CD14-positive monocyte (primary cell): ENCODE measurements at regions not wholly inside any gene's neighbourhood (a gene's known extent, or its start where the extent isn't known, plus 50 kb on each side); places are given as distances from the start of the nearest gene placed in this dataset.

Source experiments
- DNase-seq, 3 donors: peaks; one replicate each; pipeline ENCODE4 v3.0.0-alpha.2; 2011 to 2022
- H2AFZ ChIP-seq: 2 replicates; pipeline ENCODE4 v1.6.0; 2012; ENCODE audit warnings: mild to moderate bottlenecking, low read depth, low read length, inconsistent platforms; ENCODE audit not compliant: insufficient read depth, poor library complexity, severe bottlenecking
- H3K27ac ChIP-seq, 2 donors: 1 replicate in 1 of 2; 2 replicates in 1 of 2; pipeline ENCODE4 v1.5.1; 2012 to 2013; ENCODE audit warnings: low read length in 2 of 2, control low read depth in 1 of 2, inconsistent platforms in 1 of 2, low read depth in 1 of 2, mild to moderate bottlenecking in 1 of 2
- H3K27me3 ChIP-seq, 2 donors: one replicate each; pipeline versions ENCODE4 v1.6.0 to v1.6.1; 2011 to 2013; ENCODE audit warnings: low read length in 2 of 2; ENCODE audit not compliant: control insufficient read depth in 2 of 2, insufficient read depth in 2 of 2
- H3K36me3 ChIP-seq, 2 donors: replicated peaks in 1 of 2; 1 replicate in 1 of 2; 2 replicates in 1 of 2; pipeline versions ENCODE4 v1.5.1 to v1.6.1; 2012 to 2013; ENCODE audit warnings: low read length in 2 of 2, control low read depth in 1 of 2, inconsistent platforms in 1 of 2, mild to moderate bottlenecking in 1 of 2; ENCODE audit not compliant: insufficient read depth in 2 of 2, control insufficient read depth in 1 of 2
- H3K4me1 ChIP-seq, 2 donors: 1 replicate in 1 of 2; 2 replicates in 1 of 2; pipeline versions ENCODE4 v1.5.1 to v1.6.1; 2012 to 2013; ENCODE audit warnings: low read length in 2 of 2, control low read depth in 1 of 2, inconsistent platforms in 1 of 2, mild to moderate bottlenecking in 1 of 2, moderate library complexity in 1 of 2; ENCODE audit not compliant: insufficient read depth in 2 of 2, control insufficient read depth in 1 of 2
- H3K4me2 ChIP-seq: replicated peaks from 2 replicates; pipeline ENCODE3; 2012; ENCODE audit warnings: low read length, moderate library complexity, mild to moderate bottlenecking; ENCODE audit not compliant: poor library complexity, severe bottlenecking; ENCODE audit errors: extremely low read depth
- H3K4me3 ChIP-seq, 3 experiments: fragments of 200-600 bp in 1 of 3; sonication (generic) in 1 of 3; replicated peaks in 1 of 3; 1 replicate in 2 of 3; 2 replicates in 1 of 3; pipeline ENCODE4 v1.5.1; 2011 to 2013; ENCODE audit warnings: low read length in 3 of 3, mild to moderate bottlenecking in 3 of 3, control low read depth in 2 of 3, low read depth in 2 of 3, inconsistent platforms in 1 of 3, moderate library complexity in 1 of 3
- H3K79me2 ChIP-seq: 2 replicates; pipeline ENCODE4 v1.6.0; 2012; ENCODE audit warnings: mild to moderate bottlenecking, control low read depth, inconsistent platforms, low read length, moderate library complexity; ENCODE audit not compliant: insufficient read depth
- H3K9ac ChIP-seq: 2 replicates; pipeline ENCODE4 v1.6.0; 2017; ENCODE audit warnings: low read length, mild to moderate bottlenecking; ENCODE audit not compliant: insufficient read depth, poor library complexity, severe bottlenecking
- H3K9me3 ChIP-seq, 2 donors: replicated peaks in 1 of 2; 1 replicate in 1 of 2; 2 replicates in 1 of 2; pipeline versions ENCODE4 v1.5.1 to v1.6.1; 2012 to 2013; ENCODE audit warnings: low read length in 2 of 2, control low read depth in 1 of 2; ENCODE audit not compliant: control insufficient read depth in 1 of 2, insufficient read depth in 1 of 2
- H4K20me1 ChIP-seq: 2 replicates; pipeline ENCODE4 v1.6.0; 2012; ENCODE audit warnings: mild to moderate bottlenecking, low read length, control low read depth, moderate library complexity; ENCODE audit not compliant: insufficient read depth
- H3K27ac Mint-ChIP-seq, 7 donors: one replicate each; pipeline ENCODE4 v1.8.0; 2020; ENCODE audit warnings: mild to moderate bottlenecking in 7 of 7, mixed read lengths in 7 of 7, moderate library complexity in 6 of 7, inconsistent platforms in 2 of 7
- H3K27me3 Mint-ChIP-seq, 3 donors: one replicate each; pipeline ENCODE4 v1.8.0; 2021 to 2022; ENCODE audit warnings: low read depth in 3 of 3, mild to moderate bottlenecking in 3 of 3, mixed read lengths in 3 of 3, moderate library complexity in 3 of 3, inconsistent platforms in 1 of 3
- H3K36me3 Mint-ChIP-seq, 2 donors: one replicate each; pipeline ENCODE4 v1.8.0; 2020; ENCODE audit warnings: mixed read lengths in 2 of 2, inconsistent platforms in 1 of 2, mild to moderate bottlenecking in 1 of 2
- H3K4me1 Mint-ChIP-seq: one replicate; pipeline ENCODE4 v1.8.0; 2020; ENCODE audit warnings: mild to moderate bottlenecking, mixed read lengths
- H3K4me3 Mint-ChIP-seq, 2 donors: one replicate each; pipeline ENCODE4 v1.8.0; 2020; ENCODE audit warnings: mild to moderate bottlenecking in 2 of 2, mixed read lengths in 2 of 2, moderate library complexity in 1 of 2
- H3K9me3 Mint-ChIP-seq, 7 donors: one replicate each; pipeline ENCODE4 v1.8.0; 2020 to 2022; ENCODE audit warnings: mixed read lengths in 7 of 7, mild to moderate bottlenecking in 6 of 7, moderate library complexity in 6 of 7, inconsistent platforms in 2 of 7
- WGBS: methylation state at CpG from one replicate; pipeline ENCODE4 v1.1.5; 2013; ENCODE audit warnings: missing lambda C conversion rate; ENCODE audit not compliant: insufficient coverage; 5-methylcytosine and 5-hydroxymethylcytosine counted together
- intact Hi-C, 2 donors: fragments of 100-400 bp; cut with micrococcal nuclease; formaldehyde crosslinking; loops; one replicate each; pipeline versions ENCODE4 v1.15.0 to v1.15.1; 2023
- TF ChIP-seq, protein P1 (sequence below): fragments of 200-600 bp; IDR thresholded peaks from one replicate; pipeline ENCODE4 v1.8.0; 2022; ENCODE audit warnings: antibody characterized with exemption, mild to moderate bottlenecking

- peaks cover 0 to 4% (median 1%) of the 10 kb centered on the region in 3 donors for H3K27me3 Mint-ChIP-seq
- TF ChIP-seq, protein P1, sequence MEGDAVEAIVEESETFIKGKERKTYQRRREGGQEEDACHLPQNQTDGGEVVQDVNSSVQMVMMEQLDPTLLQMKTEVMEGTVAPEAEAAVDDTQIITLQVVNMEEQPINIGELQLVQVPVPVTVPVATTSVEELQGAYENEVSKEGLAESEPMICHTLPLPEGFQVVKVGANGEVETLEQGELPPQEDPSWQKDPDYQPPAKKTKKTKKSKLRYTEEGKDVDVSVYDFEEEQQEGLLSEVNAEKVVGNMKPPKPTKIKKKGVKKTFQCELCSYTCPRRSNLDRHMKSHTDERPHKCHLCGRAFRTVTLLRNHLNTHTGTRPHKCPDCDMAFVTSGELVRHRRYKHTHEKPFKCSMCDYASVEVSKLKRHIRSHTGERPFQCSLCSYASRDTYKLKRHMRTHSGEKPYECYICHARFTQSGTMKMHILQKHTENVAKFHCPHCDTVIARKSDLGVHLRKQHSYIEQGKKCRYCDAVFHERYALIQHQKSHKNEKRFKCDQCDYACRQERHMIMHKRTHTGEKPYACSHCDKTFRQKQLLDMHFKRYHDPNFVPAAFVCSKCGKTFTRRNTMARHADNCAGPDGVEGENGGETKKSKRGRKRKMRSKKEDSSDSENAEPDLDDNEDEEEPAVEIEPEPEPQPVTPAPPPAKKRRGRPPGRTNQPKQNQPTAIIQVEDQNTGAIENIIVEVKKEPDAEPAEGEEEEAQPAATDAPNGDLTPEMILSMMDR: no peak
- H3K36me3 ChIP-seq: no peaks in the 10 kb centered on the region
- no peaks in the 10 kb centered on the region for H3K36me3 Mint-ChIP-seq
- H3K79me2 ChIP-seq: no peaks in the 10 kb centered on the region
- no peak overlapping the region for H3K27ac Mint-ChIP-seq
- H3K9me3 ChIP-seq: no peaks in the 10 kb centered on the region
- H2AFZ ChIP-seq: no peak overlapping the region
- H3K4me3 ChIP-seq: no peak overlapping the region
- no peak overlapping the region for H3K4me3 Mint-ChIP-seq
- intact Hi-C loops: no loop called here
- no peaks in the 10 kb centered on the region for H3K27me3 ChIP-seq
- no peak for DNase-seq
- no peak overlapping the region for H3K4me2 ChIP-seq
- no peaks in the 10 kb centered on the region for H3K4me1 ChIP-seq
- no peaks in the 10 kb centered on the region for H3K4me1 Mint-ChIP-seq
- H4K20me1 ChIP-seq: no peaks in the 10 kb centered on the region
- no peak overlapping the region for H3K9ac ChIP-seq
- no peak overlapping the region for H3K27ac ChIP-seq
- peaks cover 0 to 7% (median 0%) of the 10 kb centered on the region in 7 donors for H3K9me3 Mint-ChIP-seq
These were observed 304.4 kb upstream of the C2CD4B start for GRCh38 chr15:62469478-62469873.

DNA sequence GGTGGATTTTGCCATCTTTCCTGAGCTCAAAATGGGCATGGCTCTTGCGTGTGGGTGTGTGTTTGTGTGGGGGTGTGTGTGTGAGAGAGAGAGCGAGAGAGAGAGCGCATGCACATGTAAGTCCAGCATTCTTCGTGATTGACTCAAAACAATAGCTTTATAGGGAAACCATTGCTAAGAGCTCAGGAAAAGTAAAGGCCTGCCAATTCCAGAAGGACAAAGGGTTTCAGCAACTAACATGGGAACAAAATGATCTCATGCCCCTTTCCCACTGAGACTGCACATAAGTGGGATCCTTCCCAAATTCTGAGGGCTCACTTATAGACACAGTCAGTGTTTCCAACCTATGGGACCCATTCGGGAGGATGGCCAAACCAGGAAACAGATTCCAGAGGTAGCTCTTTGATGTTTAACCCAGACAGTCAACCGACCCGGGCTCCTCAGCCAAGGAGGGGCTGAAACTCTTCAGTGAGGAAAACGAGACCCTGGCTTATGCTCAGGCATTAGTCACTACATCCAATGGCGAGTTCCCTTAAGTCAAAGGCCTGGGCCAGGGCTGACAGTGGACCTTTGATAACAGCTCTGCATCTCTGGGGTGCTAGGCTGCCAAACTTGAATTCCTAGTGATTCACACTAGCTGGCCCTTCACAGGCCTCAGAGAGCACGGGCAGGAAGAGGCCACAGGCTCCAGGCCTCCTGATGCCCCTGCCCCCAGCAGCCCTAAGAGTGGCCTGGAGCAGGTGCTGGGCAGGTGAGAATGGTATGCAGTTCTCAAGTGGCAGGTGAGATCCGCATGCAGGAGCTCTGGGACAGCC, 305.0 kb upstream of the C2CD4B start:
- no peaks in the 10 kb centered on the region for H3K4me1 ChIP-seq
- H3K4me3 Mint-ChIP-seq: no peak overlapping the region
- no peak overlapping the region for H3K4me3 ChIP-seq
- TF ChIP-seq, protein P1: no peak
- H2AFZ ChIP-seq: no peak overlapping the region
- no peak for DNase-seq
- 93% methylated on average over 11 of the region's 11 CpGs for WGBS
- H3K9ac ChIP-seq: no peak overlapping the region
- no peaks in the 10 kb centered on the region for H3K27me3 ChIP-seq
- H3K27ac Mint-ChIP-seq: no peak overlapping the region
- peaks cover 0 to 4% (median 1%) of the 10 kb centered on the region in 3 donors for H3K27me3 Mint-ChIP-seq
- H4K20me1 ChIP-seq: no peaks in the 10 kb centered on the region
- no peaks in the 10 kb centered on the region for H3K36me3 Mint-ChIP-seq
- no peak overlapping the region for H3K4me2 ChIP-seq
- H3K9me3 ChIP-seq: no peaks in the 10 kb centered on the region
- intact Hi-C loops: no loop called here
- no peaks in the 10 kb centered on the region for H3K4me1 Mint-ChIP-seq
- H3K9me3 Mint-ChIP-seq: peaks cover 0 to 7% (median 0%) of the 10 kb centered on the region in 7 donors
- H3K79me2 ChIP-seq: no peaks in the 10 kb centered on the region
- no peak overlapping the region for H3K27ac ChIP-seq
- H3K36me3 ChIP-seq: no peaks in the 10 kb centered on the region
